ENCODE measurements at regions not wholly inside any gene's neighbourhood (a gene's known extent, or its start where the extent isn't known, plus 50 kb on each side); places are given as distances from the start of the nearest gene placed in this dataset.

- Mint-ChIP-seq H3K4me1 (no peaks in the 10 kb centered on the region), H3K9me3 (ENCODE audit: insufficient read depth) (peaks cover 4% of the 10 kb centered on the region), H3K4me3 (no peak overlapping the region), H3K27ac (no peak overlapping the region), H3K27me3 (no peaks in the 10 kb centered on the region)
- H3K27ac ChIP-seq (ENCODE audit: low read length in 2 of 2): no peak overlapping the region
- WGBS (ENCODE audit: insufficient coverage): 69% methylated on average over 9 of the region's 9 CpGs
- DNase-seq (no peak), ATAC-seq (ENCODE audit: low read depth) (no peak)
- ChIA-PET POLR2A (no interaction called here), CTCF (no interaction called here)
- H3K27me3 ChIP-seq (replicated peaks in 1 of 4; ENCODE audit: control extremely low read depth in 1 of 4, control insufficient read depth in 3 of 4, insufficient read depth in 4 of 4, low read length in 3 of 4): peaks cover 0 to 5% (median 0%) of the 10 kb centered on the region in 4 experiments
- no peaks in the 10 kb centered on the region for H3K79me2 ChIP-seq (ENCODE audit: control insufficient read depth, insufficient read depth, low read length)
- TF ChIP-seq CTCF (IDR thresholded peaks at IDR 0.05) (no peak), EZH2 (IDR thresholded peaks at IDR 0.05; ENCODE audit: borderline replicate concordance, insufficient read depth, low read depth, low read length, poor library complexity, severe bottlenecking) (no peak)
- H3K36me3 ChIP-seq (replicated peaks in 1 of 2; ENCODE audit: control extremely low read depth in 1 of 2, control insufficient read depth in 1 of 2, extremely low read depth in 1 of 2, insufficient read depth in 2 of 2, low read length in 1 of 2): no peaks in the 10 kb centered on the region
- H3K4me3 ChIP-seq (ENCODE audit: control extremely low read depth in 1 of 5, extremely low read depth in 1 of 5, insufficient read depth in 1 of 5, low read depth in 2 of 5, low read length in 4 of 5): no peak overlapping the region
- no peaks in the 10 kb centered on the region for H3K4me1 ChIP-seq (ENCODE audit: control insufficient read depth in 2 of 2, insufficient read depth in 2 of 2, low read length in 2 of 2)
- no peak overlapping the region for H3K4me2 ChIP-seq (replicated peaks; ENCODE audit: low read depth, low read length, poor library complexity, severe bottlenecking)
- no peak overlapping the region for H3K9ac ChIP-seq (ENCODE audit: low read length)
- intact Hi-C loops (cut with micrococcal nuclease): no loop called here
- no peak overlapping the region for H2AFZ ChIP-seq (ENCODE audit: insufficient read depth, low read depth, low read length, poor library complexity, severe bottlenecking)
- peaks cover 0 to 5% (median 0%) of the 10 kb centered on the region in 3 donors for H3K9me3 ChIP-seq (ENCODE audit: control extremely low read depth in 1 of 3, control insufficient read depth in 2 of 3, insufficient read depth in 1 of 3, low read length in 2 of 3)
- no peaks in the 10 kb centered on the region for H4K20me1 ChIP-seq (ENCODE audit: control insufficient read depth, insufficient read depth, low read length, poor library complexity, severe bottlenecking)
Observed at GRCh38 chr1:34406833-34407539, 230.3 kb downstream of the C1orf94 start.

- H3K4me1 Mint-ChIP-seq: no peaks in the 10 kb centered on the region
- H2AFZ ChIP-seq (ENCODE audit: insufficient read depth, low read depth, low read length, poor library complexity, severe bottlenecking): no peak overlapping the region
- POLR2A ChIA-PET: no interaction called here
- H3K27me3 Mint-ChIP-seq: no peaks in the 10 kb centered on the region
- DNase-seq (no peak), ATAC-seq (ENCODE audit: low read depth) (no peak)
- CTCF ChIA-PET: no interaction called here
- no peak overlapping the region for H3K4me2 ChIP-seq (replicated peaks; ENCODE audit: low read depth, low read length, poor library complexity, severe bottlenecking)
- no peak overlapping the region for H3K27ac Mint-ChIP-seq
- TF ChIP-seq EZH2 (IDR thresholded peaks at IDR 0.05; ENCODE audit: borderline replicate concordance, insufficient read depth, low read depth, low read length, poor library complexity, severe bottlenecking) (no peak), CTCF (IDR thresholded peaks at IDR 0.05) (no peak)
- no peaks in the 10 kb centered on the region for H3K36me3 ChIP-seq (replicated peaks in 1 of 2; ENCODE audit: control extremely low read depth in 1 of 2, control insufficient read depth in 1 of 2, extremely low read depth in 1 of 2, insufficient read depth in 2 of 2, low read length in 1 of 2)
- 64% methylated on average over 3 of the region's 4 CpGs for WGBS (ENCODE audit: insufficient coverage)
- H4K20me1 ChIP-seq (ENCODE audit: control insufficient read depth, insufficient read depth, low read length, poor library complexity, severe bottlenecking): no peaks in the 10 kb centered on the region
- no peaks in the 10 kb centered on the region for H3K4me1 ChIP-seq (ENCODE audit: control insufficient read depth in 2 of 2, insufficient read depth in 2 of 2, low read length in 2 of 2)
- H3K27me3 ChIP-seq (replicated peaks in 1 of 4; ENCODE audit: control extremely low read depth in 1 of 4, control insufficient read depth in 3 of 4, insufficient read depth in 4 of 4, low read length in 3 of 4): peaks cover 0 to 5% (median 0%) of the 10 kb centered on the region in 4 experiments
- H3K9me3 Mint-ChIP-seq (ENCODE audit: insufficient read depth): peaks cover 4% of the 10 kb centered on the region
- intact Hi-C loops (cut with micrococcal nuclease): no loop called here
- no peak overlapping the region for H3K27ac ChIP-seq (ENCODE audit: low read length in 2 of 2)
- H3K79me2 ChIP-seq (ENCODE audit: control insufficient read depth, insufficient read depth, low read length): no peaks in the 10 kb centered on the region
- no peak overlapping the region for H3K4me3 Mint-ChIP-seq
- H3K4me3 ChIP-seq (ENCODE audit: control extremely low read depth in 1 of 5, extremely low read depth in 1 of 5, insufficient read depth in 1 of 5, low read depth in 2 of 5, low read length in 4 of 5): no peak overlapping the region
- peaks cover 0 to 5% (median 0%) of the 10 kb centered on the region in 3 donors for H3K9me3 ChIP-seq (ENCODE audit: control extremely low read depth in 1 of 3, control insufficient read depth in 2 of 3, insufficient read depth in 1 of 3, low read length in 2 of 3)
- H3K9ac ChIP-seq (ENCODE audit: low read length): no peak overlapping the region
Observed at GRCh38 chr1:34408011-34408410, 231.3 kb downstream of the C1orf94 start.

Measured in B cell (primary cell).